T1000 (cell line): ENCODE measurements at regions not wholly inside any gene's neighbourhood (a gene's known extent, or its start where the extent isn't known, plus 50 kb on each side); places are given as distances from the start of the nearest gene placed in this dataset.
"Not testable (repeated sequence)": the region's sequence is repeated elsewhere in the genome, so short reads cannot be mapped to it uniquely, and the experiment has no call there.

Experiments used
- DNase-seq: peaks from one replicate; lab custom pipeline; 2025; ENCODE audit warnings: mixed read lengths; lab: John Stamatoyannopoulos, UW

DNA sequence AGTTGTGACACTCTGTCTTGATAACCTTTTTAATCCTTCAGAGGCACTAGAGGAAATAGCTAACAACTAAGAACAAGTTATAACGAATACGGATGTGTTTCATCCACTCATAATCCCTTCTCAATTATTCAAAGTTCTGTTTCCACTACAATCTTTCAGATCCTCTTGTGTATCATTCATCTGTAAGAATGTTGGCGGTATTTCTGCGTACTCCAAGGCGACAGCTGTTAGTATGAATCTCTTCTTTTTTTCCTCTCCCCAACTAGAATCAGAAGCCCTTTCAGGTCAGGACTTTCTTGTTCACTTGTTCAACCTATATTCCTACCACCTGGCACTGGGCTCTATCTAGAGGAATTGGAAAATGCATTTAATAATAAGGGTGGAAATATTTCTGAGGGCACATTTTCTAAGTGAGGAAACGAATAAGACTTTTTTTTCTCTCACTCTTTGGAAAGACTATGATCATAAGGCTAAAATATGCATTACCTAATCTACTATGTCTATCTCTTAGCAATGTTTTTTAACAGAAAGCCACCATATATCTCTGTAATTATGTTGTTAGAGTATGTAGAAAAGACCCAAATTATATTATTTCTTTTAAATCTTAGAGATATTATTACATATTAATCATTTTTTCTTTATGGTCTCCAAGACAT, 492.9 kb downstream of the PCDH20 start:
- no peak for DNase-seq

DNA sequence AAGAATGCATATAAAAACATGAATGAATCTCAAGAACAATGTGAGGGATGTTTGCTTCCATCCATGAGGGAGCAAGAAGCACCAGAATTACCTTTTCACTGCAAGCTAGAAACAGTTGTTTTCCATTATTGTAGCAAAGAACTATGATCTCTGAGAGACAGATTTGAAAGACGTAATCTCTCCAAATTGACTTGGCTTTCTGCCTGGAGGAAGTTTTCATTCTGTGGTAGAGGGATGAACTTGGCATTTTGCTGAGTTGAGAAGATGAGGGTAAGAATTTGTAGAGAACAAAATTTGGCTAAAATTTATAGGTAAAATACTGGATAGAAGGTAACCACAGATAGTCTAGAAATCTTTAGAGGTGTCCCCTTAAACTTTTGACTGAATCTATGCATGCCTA, 496.8 kb downstream of the TDRD3 start:
- no peak for DNase-seq

DNA sequence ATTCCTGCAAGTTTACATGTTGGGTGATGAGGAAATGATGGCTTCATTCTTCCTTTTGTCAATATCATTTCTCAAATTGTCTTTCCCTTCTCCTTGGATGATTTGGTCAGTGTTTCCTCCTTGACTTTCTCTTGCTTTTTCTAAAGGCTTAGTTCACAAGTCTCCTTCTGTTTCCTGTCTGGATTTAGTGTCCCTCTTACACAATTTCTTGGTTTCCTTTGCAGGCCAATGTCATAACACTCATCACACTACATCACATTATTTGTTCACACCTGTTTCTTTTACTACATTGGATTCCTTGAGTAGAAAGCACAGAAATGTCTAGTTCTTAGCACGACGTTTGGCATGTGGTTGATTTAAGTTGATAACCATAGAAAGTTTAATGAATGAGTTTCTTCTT, 490.7 kb downstream of the TDRD3 start:
- DNase-seq, result no peak

DNA sequence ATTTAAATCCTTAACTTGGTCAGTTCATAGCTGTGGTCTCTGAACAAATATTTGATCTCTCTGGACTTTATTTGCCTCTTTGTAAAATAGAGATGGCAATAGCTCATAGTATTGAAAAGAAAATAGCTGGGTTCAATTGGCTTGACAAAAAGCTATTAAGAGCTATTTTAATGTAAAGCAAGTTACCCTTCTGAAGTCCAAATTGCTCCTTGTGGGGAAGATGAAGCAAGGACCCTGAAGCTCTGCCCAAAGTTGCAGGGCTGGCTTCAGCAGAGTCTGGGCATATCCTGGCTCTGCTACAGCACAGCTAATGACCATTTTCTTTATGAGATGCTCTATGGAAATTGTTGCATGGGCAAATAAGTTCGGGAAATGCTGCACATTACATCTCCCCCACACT, 484.5 kb downstream of the TDRD3 start:
- no peak for DNase-seq

DNA sequence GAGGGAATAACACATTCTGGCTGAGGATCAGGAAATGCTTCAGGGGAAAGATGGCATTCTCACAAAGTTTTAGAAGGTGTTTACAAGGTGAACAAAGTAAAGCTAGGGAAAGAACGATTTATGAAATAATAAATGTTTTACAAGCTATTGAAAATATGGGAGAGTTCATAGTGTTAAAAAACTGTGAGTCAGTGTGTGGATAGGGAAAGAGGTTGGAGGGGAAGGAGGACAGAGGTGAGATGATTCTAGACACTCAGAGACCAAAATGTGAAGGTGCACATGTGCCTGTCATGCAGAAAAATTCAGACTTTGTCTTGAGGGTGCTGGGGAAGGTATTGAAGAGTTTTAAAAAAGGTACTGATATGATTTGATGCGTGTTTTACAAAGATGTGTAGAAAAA, 476.1 kb downstream of the TDRD3 start:
- no peak for DNase-seq

DNA sequence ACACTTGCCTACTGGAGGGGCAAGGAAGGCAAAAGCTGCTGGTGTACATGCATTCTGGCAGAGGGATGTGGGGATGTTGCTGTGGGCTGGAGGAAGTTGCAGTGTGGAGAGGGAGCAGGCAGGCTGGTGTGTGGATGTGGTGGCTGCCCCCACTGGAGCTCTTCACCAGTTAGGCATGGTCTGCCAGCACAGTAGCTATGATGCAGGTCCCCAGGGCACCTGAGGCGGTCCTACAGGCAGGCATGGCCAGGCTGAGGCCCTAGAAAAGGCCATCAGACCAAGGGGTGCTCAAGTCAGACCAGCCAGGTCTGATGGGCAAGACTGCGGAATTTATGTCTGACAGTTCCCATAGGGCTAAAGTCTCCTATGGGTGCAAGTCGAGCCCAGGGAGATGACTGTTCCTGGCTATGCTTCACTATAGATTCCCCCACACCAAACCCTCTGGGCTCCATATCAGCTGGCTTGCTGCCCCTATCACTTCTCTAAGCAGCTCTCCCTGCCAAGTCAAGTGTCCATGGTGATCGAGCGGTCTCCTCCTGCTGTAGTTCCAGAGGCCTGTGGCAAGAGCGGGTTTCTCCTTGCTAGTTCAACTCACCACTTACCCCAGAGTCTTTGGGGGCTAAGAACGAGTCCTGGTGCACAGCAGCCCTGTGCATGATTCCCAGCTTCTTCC, 473.1 kb downstream of the TDRD3 start:
- no peak for DNase-seq

DNA sequence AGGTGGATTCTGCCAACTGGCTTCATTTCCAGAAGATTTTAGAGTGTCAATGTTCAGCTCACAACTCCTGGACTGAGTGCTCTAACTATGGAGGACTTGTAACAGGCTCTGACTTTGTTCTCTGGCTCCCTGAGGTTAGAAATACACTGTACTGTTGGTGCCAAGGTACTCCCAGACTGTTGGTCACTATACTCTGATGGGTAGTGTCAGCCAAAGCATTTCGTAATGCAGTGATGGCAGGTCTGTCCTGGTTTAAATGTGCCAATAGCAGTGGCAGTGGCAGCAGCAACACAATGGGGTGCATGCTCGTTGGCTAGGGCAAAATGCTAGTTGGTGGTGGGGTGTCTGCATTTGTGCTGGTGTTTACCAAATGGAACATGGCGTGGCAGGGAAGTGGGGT, 472.2 kb downstream of the TDRD3 start:
- no peak for DNase-seq

DNA sequence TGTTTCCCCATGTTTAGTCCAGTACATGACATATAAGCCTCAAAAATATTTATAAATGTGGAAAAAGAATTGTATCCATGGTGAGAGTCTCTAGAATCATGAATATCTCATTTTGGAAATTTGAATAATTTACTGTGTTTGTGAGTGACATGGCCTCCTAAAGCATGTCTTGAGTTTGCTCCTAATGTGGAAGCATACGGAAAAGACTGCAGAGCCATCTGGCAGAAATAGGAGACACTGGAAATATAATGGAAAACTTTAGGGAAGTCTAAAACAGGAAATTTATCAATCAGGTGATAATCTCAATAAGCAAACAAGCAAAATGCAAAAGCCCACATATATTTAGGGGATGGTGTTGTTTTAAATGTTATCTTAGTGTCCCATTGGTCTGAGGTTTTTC, 465.0 kb downstream of the TDRD3 start:
- DNase-seq, result no peak

DNA sequence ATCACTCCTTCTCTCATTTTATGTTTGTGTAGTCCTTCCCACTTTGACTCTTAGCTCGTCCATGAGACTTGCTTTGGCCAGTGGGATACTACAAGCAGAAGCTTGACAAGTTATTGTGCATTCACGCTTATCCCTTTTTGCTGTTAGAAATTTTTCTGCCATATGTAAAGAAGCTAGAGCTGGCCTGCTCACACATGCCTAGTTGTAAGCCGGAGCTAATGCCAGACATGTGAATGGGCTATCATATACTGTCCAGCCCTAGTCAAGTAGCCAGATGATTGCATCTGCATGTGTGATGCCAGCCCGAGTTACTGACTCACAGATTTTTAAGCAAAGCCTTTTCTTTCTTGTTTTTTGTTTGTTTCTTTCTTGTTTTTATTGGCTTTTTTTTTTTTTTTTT, 460.7 kb downstream of the TDRD3 start:
- DNase-seq, result no peak

DNA sequence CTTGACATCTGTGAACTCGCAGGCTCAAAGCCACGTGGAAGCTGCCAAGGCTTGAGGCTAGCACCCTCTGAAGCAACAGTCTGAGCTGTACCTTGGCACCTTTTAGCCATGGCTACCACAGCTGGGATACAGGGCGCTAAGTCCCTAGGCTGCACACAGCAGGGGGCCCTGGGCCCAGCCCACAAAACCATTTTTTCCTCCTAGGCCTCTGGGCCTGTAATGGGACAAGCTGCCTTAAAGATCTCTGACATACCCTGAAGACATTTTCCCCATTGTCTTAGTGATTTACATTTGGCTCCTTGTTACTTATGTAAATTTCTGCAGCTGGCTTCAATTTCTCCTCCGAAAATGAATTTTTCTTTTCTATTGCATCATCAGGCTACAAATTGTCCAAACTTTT, 455.9 kb downstream of the TDRD3 start:
- no peak for DNase-seq

DNA sequence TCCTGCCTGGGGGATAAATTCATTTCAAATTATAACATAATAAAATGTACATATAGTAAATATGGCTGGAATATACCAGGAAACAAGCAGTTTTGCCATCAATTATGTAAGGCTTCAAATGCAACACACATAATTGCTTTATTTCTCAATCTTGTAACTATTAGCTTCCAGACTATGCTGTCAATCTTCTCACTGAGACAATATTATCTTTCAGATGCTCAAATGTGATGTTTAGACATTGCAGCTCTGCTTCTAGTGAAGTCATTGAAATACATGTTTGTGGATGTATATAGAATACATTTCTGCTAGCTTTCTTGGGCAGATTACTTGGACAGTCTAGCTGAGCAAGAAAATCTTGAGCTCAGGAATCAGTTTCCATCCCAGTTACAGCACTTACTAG, 454.4 kb downstream of the TDRD3 start:
- no peak for DNase-seq

DNA sequence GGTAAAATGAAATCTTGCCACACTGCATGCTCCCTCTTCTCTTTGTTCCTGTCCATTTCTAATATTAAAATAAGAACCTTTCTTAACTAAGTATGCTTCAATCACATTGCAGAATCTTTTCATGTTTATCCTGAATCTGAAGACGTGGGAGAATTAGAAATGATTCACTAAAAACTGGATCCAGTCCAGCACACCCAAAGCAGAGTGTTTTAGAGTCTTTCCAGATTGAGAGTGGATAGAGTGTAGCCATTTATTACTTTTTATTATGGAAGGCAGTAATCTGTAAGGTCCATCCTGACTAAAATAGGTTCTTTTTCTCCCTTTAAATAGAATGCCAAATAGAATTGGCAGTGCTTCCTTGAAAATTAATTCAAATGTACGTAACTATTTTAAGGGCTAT, 453.5 kb downstream of the TDRD3 start:
- no peak for DNase-seq

DNA sequence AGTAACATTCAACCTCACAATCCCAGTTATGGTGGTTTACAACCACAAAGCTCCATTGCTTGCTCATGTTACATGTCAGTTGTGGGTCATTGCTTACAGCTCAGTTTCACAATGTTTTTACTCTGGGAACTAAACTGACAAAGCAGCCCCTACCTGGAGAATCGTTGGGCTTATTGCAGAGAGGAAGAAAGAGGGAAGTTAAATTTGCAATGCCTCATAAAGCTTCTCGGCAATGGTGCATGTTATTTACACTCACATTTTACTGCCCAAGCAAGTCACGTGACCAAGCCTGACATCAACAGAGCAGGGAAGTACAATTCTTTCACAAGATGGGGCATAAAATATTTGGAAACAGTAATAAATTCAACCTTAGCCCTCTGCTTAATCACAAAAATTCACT, 441.6 kb downstream of the TDRD3 start:
- no peak for DNase-seq

DNA sequence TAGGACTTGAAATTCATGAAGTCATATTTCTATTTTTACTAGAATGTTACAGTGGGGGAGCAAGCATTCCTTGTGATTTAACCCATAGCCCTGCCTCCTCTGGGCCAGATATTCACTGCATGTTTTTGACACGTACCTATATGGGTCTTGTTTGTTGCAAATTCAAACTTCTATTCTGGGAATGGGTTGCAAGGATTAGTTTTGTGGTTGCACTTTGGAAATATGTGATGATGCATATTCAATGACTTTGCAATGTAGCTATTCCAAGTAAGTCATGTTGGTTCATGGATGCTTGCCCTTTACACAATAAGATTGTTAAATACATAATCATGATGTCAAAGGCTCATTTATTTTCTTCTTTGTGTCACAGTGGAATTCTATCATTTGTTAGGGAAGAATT, 440.8 kb downstream of the TDRD3 start:
- DNase-seq, result no peak

DNA sequence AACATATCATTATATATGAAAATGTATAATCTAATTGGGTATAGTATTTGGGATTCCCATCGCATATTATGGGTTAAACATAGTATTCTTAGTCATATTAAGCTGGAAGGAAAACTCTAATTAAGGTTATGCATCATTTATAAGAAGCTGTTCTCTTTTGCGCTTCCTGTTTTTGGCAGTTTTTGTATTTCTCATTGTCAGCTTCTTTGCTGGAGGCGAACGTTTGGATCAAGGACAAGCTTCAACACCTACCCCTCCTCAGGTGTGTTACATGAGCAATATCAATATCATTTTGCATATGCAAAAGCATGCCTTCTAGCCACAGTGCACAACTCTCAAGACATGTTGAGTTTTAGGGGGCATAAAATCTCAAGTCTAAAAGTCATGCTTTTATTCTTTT, 439.8 kb downstream of the TDRD3 start:
- DNase-seq, result no peak

DNA sequence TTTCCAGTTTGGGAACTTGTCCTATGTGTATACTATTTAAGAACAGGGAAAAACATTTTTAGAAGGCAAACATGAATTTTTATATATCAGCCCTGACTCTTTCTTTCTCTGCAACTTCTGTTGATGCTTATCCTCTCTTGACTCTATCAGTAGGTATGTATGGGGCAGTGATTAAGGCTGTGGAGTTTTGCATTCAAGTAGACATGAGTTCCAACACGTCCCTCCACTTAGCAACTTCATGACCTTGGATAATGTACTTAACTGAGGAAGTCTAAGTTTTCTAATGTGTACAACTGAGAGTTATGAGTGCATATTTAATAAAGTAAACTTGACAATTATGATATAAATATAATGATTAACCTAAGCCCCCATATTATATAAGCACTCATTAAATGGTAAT, 414.6 kb downstream of the TDRD3 start:
- DNase-seq, result no peak

DNA sequence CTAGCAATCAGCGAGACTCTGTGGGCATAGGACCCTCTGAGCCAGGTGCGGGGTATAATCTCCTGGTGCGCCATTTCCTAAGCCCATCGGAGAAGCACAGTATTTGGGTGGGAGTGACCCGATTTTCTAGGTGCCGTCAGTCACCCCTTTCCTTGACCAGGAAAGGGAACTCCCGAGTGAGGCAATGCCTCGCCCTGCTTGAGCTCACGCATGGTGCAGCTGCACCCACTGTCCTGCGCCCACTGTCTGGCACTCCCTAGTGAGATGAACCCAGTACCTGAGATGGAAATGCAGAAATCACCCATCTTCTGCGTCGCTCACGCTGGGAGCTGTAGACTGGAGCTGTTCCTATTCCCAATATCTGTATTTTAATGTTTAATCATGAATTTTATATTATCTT, 408.6 kb downstream of the TDRD3 start:
- DNase-seq, result not testable (repeated sequence)

DNA sequence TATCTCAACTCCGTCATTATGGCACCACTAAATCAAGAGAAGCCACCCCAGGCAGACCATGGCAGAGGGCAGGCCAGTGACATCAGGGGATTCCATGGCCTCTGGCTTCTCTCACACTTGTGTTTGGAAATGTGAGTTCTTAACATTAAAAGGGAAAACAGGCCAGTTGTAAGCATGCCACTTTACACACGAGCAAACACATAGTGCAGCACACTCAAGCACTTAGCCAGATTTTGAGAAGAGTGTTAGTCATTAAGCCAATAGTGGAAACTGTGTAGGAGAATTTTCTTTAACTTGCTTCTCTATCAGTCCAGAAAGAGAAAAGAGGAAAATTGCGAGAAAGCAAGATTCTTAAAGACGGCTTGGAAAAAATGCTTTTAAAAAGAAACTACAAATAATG, 401.5 kb downstream of the TDRD3 start:
- DNase-seq, result no peak

DNA sequence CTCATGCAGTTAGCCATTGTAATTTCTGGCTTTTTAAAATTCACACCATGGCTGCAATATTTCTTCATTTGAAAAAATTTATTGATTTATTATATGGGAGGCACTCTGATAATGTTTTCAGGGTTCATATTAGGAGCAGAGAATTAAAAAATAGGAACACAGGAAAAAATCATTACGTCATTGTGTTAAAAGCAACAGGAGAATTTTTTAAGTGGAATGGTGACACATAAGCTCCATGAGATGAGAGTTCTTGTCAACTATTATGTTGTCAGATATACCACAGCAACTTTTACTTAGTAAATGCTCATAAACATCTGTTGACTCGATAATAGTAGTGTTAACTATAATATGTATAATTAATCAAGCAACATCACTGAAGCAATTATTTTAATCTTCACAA, 400.1 kb downstream of the TDRD3 start:
- DNase-seq, result no peak

DNA sequence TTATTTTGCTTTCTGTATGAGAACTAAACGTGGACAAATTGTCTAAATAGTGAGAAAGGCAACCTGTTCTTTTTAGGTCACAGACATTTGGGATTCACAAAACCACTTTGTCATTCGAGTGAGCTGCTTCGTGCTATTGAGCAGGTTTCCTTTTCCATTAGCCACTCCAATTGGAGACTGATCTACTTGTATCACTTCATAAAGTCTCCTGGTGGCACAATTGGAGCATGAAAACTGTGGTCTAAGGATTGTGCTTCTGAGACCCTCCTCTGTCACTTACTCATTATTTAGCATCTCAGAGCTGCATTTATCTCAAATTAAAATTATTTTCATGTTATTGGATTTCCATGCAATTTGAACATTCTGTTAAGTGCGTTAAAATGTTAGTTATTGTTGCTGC, 397.7 kb downstream of the TDRD3 start:
- no peak for DNase-seq

DNA sequence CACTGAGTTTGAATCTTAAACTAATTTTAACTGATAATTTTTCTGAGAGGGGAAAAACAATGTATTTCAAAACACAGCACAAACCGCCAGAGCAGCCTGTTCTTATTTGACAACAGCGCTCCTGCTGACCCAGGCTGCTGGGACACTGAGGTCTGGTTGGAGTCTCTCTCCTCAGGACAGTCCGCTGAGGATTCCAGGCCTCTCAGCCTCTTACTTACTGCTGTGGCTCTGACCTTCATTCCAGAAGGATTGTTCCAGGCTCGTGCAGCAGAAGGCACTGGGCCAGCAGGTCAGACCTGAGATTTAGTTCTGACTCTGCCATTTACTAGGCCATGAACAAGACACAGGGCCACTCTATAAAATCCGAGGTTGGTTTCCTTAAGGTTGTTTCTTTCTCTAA, 393.6 kb downstream of the TDRD3 start:
- DNase-seq, result no peak

DNA sequence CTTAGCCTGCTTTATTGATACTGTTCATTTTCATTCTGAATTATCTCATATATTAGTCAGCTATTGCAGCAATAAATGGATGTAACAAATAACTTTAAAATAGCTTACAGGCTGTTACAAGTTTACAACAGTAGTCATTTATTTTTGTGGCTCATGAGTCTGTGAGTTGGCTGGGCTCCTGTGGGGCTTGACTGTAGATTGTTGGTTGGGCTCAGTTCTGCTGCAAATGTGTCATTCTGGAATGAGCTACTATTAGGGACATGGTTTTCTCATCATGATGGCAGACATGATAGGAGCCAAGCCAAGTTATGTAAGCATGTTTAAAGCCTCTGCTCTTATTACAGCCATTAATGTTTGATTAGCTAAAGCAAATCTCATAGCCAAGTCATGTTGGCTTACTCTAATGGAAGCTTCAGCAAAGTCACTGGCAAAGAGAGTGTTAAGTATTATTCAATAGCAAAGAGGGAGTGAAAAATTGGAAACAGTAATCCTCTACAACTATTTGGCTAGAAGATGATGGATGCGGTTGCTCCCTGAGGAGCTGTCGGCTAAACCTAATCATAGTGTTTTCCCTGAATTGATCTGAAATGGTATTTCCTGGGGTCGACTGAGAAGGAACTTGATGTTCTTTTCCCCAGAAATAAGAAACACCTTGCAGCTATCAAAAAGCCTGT, 391.3 kb downstream of the TDRD3 start:
- DNase-seq, result peak; percentile 19

DNA sequence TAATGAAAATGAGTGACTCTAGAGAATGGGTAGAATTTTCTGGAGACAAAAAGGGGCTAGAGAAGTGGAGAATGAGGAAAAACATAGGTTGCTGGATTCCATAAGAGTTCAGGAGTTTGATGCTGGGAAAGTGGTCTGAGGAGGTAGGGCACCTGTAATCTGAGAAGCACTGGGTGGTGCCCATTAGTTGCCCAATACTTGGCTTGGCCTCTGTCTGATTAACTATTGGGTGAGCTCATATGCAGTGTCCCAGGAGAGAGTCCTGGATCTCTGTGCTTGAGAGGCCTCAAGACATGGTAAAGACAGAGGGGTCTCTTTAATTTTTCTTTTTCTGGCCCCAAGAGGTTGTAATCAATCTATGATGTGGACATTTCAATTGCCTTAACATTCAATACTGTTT, 390.1 kb downstream of the TDRD3 start:
- no peak for DNase-seq

DNA sequence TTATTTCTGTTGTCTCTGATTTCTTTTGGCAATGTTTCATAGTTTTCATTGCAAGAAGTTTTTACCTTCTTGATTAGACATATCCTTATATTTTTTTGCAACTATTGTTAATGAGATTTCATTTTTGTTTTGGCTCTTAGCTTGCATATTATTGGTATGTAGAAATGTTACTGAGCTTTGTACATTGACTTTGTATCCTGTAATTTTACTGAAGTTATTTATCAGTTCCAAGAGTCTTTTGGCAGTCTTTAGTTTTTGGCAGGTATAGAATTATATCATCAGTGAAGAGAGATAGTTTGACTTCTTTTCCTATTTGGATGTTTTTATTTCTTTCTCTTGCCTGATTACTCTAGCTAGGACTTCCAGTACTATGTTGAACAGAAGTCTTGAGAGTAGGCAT, 375.7 kb downstream of the TDRD3 start:
- DNase-seq, result no peak
